B cell (primary cell): ENCODE measurements at regions not wholly inside any gene's neighbourhood (a gene's known extent, or its start where the extent isn't known, plus 50 kb on each side); places are given as distances from the start of the nearest gene placed in this dataset.

Experiments used
- CTCF ChIP-seq: fragments of 200-600 bp; IDR thresholded peaks from one replicate; pipeline ENCODE4 v1.8.0; 2022; ENCODE audit warnings: antibody characterized with exemption, mild to moderate bottlenecking
- EZH2 ChIP-seq: IDR thresholded peaks from 2 replicates; pipeline ENCODE4 v1.6.1; 2012; ENCODE audit warnings: borderline replicate concordance, low read depth, mild to moderate bottlenecking, moderate library complexity, low read length; ENCODE audit not compliant: insufficient read depth, poor library complexity, severe bottlenecking

GRCh38 chr9:24712206-24712605 is 166.5 kb upstream of the IZUMO3 start:
- no peak for TF ChIP-seq EZH2
- no peak for TF ChIP-seq CTCF
